ENCODE measurements at regions not wholly inside any gene's neighbourhood (a gene's known extent, or its start where the extent isn't known, plus 50 kb on each side); places are given as distances from the start of the nearest gene placed in this dataset.

- no peak for TF ChIP-seq CTCF (IDR thresholded peaks at IDR 0.05; ENCODE audit: insufficient read depth, low read depth, low read length)
- no peak overlapping the region for H3K4me3 ChIP-seq (ENCODE audit: low read depth, low read length)
- no peak for DNase-seq (ENCODE audit: low read depth)
Measured at GRCh38 chr10:52959810-52960209, 187.2 kb upstream of the MBL2 start.

DNA sequence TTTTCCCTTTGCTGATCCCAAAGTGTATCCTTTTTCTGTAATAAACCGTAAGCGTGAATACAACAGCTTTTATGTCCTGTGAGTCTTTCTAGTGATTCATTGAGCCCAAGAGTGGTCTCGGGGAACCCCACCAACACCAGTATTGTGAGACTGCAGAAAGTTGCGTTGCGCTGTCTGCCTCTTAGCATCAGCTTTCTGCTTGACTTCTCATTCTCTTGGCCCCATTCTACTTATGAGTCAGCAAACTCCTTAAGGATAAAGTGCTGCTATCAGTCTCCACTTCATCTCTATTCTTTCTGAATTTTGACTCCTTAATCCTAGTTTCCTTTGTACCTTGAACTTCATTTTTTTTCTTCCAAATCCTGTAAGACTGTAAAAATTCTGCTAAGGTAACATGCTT lies 184.3 kb upstream of the MBL2 start:
- TF ChIP-seq CTCF (IDR thresholded peaks at IDR 0.05; ENCODE audit: insufficient read depth, low read depth, low read length): no peak
- no peak overlapping the region for H3K4me3 ChIP-seq (ENCODE audit: low read depth, low read length)
- no peak for DNase-seq (ENCODE audit: low read depth)

DNA sequence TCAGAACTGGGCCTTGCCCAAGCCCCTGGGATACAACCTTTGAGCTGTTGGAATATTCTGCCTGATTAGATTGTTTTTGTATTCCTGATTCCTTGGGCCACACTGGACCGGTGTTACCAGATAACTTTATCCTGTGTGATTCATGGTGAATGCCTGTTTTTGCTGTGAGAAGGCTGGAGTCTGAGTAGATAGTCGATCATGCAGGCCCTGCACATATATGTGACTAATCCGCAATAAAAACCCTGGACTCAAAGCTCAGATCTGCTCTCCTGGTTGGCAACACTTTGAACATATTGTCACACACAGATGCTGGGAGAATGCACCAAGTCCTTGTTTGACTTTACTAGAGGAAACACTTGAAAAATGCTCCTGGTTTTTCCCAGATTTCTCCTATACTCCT lies 183.9 kb upstream of the MBL2 start:
- DNase-seq (ENCODE audit: low read depth): peak; percentile 7

GRCh38 chr10:52955337-52955736 lies 182.8 kb upstream of the MBL2 start:
- no peak for TF ChIP-seq CTCF (IDR thresholded peaks at IDR 0.05; ENCODE audit: insufficient read depth, low read depth, low read length)
- DNase-seq (ENCODE audit: low read depth): no peak

More for the DNA sequence above, 183.9 kb upstream of the MBL2 start:
- TF ChIP-seq CTCF (IDR thresholded peaks at IDR 0.05; ENCODE audit: insufficient read depth, low read depth, low read length): no peak
- H3K4me3 ChIP-seq (ENCODE audit: low read depth, low read length): no peak overlapping the region

DNA sequence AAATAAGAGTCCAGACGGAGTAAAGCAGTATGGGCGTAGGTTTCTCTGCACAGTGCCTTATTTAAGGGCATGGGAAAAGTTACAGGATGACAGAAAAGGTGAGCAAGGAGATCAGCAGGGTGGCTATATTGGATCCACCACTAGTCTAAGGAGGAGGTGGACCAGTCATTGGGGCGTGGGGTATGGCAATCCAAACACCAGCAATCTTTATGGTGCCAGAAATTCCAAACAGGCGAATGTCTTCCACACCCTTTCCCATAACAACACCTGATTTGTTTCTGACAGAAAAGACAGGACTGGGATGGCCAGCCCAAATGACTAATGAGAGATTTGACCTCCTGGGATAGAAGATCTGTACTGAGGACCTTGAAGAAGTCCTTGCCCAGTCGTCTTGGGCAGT lies 181.8 kb upstream of the MBL2 start:
- DNase-seq (ENCODE audit: low read depth): no peak
- no peak overlapping the region for H3K4me3 ChIP-seq (ENCODE audit: low read depth, low read length)
- TF ChIP-seq CTCF (IDR thresholded peaks at IDR 0.05; ENCODE audit: insufficient read depth, low read depth, low read length): no peak

More at GRCh38 chr10:52955337-52955736, 182.8 kb upstream of the MBL2 start:
- no peak overlapping the region for H3K4me3 ChIP-seq (ENCODE audit: low read depth, low read length)

DNA sequence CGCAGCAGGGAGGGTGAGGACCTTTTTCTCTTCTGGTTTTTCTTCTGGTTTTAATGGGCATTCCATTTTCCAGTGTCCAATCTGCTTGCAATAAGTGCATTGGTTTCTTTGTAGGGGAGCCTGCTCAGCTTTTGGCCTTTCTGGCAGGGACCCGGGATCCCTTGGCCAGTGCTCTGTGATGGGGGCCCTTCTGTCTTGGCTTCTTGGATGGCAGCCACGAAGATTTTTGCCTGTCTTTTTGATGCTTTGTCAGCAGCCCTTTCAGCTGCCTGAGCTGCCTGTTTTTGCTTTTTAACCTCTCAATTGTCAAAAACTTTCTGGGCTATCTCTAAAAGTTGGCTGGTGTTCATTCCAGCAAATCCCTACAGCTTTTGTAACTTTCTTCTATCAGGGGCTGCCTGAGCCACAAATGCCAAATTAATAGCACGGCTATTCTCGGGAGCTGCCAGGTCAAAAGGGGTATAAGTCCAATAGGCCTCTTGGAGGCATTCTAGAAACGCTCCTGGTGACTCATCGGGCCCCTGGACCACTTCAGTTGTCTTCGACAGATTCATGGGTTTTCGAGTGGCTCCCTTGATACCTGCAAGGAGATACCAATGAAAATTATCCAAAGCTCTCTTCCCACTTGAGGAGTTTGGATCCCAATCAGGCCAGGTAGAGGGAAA lies 179.9 kb upstream of the MBL2 start:
- H3K4me3 ChIP-seq (ENCODE audit: low read depth, low read length): no peak overlapping the region
- peak; percentile 13 for DNase-seq (ENCODE audit: low read depth)
- TF ChIP-seq CTCF (IDR thresholded peaks at IDR 0.05; ENCODE audit: insufficient read depth, low read depth, low read length): no peak

- TF ChIP-seq CTCF (IDR thresholded peaks at IDR 0.05; ENCODE audit: insufficient read depth, low read depth, low read length): peak; percentile 59
- DNase-seq (ENCODE audit: low read depth): peak; percentile 59
Measured at GRCh38 chr10:52951824-52952223, 179.2 kb upstream of the MBL2 start.

More at GRCh38 chr10:52951824-52952223, 179.2 kb upstream of the MBL2 start:
- no peak overlapping the region for H3K4me3 ChIP-seq (ENCODE audit: low read depth, low read length)
